NB4 (cell line): ENCODE measurements at regions not wholly inside any gene's neighbourhood (a gene's known extent, or its start where the extent isn't known, plus 50 kb on each side); places are given as distances from the start of the nearest gene placed in this dataset.
"Not testable (repeated sequence)": the region's sequence is repeated elsewhere in the genome, so short reads cannot be mapped to it uniquely, and the experiment has no call there.

Experiments used
- DNase-seq: peaks from one replicate; pipeline ENCODE4 v3.0.0; 2010; ENCODE audit warnings: low read depth
- H3K4me3 ChIP-seq: one replicate; pipeline ENCODE4 v1.5.1; 2011; ENCODE audit warnings: mild to moderate bottlenecking, low read depth, low read length, moderate library complexity
- MYC ChIP-seq: IDR thresholded peaks from 2 replicates; pipeline ENCODE4 v1.6.1; 2011; ENCODE audit warnings: low read depth, low read length
- POLR2A ChIP-seq: IDR thresholded peaks from 2 replicates; pipeline ENCODE4 v1.6.1; 2011; ENCODE audit warnings: mild to moderate bottlenecking; ENCODE audit not compliant: insufficient read length; ENCODE audit errors: extremely low read depth
- TF ChIP-seq, protein P1 (sequence below): IDR thresholded peaks from one replicate; pipeline ENCODE4 v1.5.1; 2012; ENCODE audit warnings: low read depth, low read length
- TF ChIP-seq, protein P2 (sequence below): IDR thresholded peaks from 2 replicates; pipeline ENCODE4 v1.6.1; 2011; ENCODE audit warnings: low read depth, low read length

DNA sequence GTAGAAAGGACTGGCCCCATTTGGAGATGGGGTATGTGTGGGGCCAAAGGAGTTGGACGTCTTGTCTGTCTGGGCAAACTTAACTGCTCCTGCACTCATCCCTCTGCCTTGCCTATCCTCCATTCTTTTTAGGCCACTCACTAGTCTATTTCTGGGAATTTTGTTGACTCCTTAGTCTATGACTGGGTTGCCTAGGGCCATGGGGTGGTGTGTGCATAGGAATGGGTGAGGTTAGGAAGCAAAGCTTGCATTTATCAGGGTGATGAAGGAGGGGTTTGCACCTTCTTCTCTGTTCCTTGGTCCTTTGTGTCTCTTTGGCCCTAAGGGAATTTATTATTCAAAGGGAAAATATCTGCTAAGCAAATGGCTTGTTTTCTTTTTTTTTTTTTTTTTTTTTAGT lies 80.9 kb upstream of the OR9Q1 start:
- TF ChIP-seq MYC (no peak), POLR2A (no peak)
- TF ChIP-seq, protein P1, sequence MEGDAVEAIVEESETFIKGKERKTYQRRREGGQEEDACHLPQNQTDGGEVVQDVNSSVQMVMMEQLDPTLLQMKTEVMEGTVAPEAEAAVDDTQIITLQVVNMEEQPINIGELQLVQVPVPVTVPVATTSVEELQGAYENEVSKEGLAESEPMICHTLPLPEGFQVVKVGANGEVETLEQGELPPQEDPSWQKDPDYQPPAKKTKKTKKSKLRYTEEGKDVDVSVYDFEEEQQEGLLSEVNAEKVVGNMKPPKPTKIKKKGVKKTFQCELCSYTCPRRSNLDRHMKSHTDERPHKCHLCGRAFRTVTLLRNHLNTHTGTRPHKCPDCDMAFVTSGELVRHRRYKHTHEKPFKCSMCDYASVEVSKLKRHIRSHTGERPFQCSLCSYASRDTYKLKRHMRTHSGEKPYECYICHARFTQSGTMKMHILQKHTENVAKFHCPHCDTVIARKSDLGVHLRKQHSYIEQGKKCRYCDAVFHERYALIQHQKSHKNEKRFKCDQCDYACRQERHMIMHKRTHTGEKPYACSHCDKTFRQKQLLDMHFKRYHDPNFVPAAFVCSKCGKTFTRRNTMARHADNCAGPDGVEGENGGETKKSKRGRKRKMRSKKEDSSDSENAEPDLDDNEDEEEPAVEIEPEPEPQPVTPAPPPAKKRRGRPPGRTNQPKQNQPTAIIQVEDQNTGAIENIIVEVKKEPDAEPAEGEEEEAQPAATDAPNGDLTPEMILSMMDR = no peak
- TF ChIP-seq, protein P2, sequence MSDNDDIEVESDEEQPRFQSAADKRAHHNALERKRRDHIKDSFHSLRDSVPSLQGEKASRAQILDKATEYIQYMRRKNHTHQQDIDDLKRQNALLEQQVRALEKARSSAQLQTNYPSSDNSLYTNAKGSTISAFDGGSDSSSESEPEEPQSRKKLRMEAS = no peak
- H3K4me3 ChIP-seq = no peak overlapping the region
- no peak for DNase-seq

DNA sequence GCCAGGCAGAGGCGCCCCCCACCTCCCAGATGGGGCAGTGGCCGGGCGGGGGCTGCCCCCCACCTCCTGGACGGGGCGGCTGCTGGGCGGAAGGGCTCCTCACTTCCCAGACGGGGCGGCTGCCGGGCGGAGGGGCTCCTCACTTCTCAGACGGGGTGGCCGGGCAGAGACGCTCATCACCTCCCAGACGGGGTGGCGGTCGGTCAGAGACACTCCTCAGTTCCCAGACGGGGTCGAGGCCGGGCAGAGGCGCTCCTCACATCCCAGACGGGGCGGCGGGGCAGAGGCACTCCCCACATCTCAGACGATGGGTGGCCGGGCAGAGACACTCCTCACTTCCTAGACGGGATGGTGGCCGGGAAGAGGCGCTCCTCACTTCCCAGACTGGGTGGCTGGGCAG lies 79.9 kb upstream of the OR9Q1 start:
- H3K4me3 ChIP-seq, DNase-seq: not testable (repeated sequence)

DNA sequence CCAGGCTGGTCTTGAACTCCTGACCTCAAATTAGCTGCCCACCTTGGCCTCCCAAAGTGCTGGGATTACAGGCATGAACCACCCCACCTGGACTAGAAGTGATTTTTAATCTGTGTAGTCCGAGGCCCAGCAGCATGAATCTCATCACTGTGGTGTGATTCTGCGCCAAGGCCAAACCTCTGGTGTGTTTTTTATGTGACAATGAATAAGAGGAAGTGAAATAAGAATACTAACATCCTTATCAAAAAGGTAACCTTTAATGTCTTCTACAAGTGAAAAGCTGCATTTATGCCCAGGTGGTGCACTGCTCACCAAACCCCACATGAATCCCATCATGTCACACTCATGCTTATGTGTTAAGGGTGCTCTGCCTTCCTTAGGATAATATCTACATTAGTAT lies 77.1 kb upstream of the OR9Q1 start:
- TF ChIP-seq MYC = no peak
- no peak for TF ChIP-seq POLR2A
- TF ChIP-seq, protein P1 = no peak
- TF ChIP-seq, protein P2 = no peak
- H3K4me3 ChIP-seq = no peak overlapping the region
- DNase-seq = no peak

DNA sequence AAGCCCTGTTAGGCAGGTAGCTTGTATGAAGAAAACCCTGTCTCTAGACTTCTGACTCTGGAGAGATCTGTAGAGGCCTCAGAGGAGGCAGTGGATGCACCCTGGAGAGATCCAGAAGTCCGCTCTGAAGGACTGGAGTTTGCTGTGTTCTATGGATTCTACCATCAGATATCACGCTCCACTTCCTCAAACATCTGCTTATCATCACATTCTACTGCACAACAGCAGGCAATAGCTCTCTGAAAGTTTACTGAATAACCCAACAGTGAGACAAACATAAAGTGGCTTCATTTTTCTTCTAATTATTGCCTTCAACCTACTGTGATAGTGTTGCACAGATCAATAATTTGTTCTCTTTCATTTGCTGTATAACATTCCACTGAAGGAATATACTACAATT lies 59.0 kb upstream of the OR9Q1 start:
- no peak for TF ChIP-seq POLR2A
- H3K4me3 ChIP-seq = no peak overlapping the region
- DNase-seq = no peak

DNA sequence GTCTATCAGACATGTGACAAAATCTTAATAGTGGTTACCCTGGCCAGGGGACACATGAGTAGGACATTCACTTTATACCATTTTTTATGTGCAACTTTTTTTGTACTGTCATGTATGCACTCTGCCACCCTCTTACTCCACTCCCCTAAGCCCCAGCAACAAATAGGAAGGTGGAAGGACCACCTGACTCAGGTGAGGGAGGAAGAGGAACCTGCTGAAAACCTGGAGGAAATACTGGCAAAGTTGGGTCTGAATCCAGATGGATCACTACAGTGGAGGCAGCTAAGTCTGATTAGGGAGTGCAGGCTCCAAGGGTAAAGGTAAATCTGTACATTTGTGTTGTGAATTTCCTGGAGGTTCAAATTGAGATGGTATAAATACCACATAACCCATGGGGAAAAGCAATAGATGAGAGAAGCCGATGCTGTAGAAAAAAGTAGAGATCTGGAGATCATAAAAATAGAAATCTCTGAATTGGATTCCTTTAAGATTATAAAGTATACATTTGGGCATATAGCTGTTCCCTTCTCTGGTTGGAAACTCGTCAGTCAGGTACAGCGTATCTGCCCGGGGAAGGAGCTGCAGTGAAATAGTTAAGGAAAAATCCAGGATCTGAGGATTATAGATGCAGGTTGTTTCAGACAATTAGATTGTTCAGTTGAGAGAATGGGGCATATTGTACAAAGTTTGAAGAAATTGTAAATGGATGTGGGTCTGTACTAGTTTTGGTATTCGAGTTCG lies 52.2 kb upstream of the OR9Q1 start:
- DNase-seq = no peak
- TF ChIP-seq MYC = no peak
- TF ChIP-seq, protein P1 = no peak
- no peak for TF ChIP-seq POLR2A
- TF ChIP-seq, protein P2 = no peak
- no peak overlapping the region for H3K4me3 ChIP-seq

DNA sequence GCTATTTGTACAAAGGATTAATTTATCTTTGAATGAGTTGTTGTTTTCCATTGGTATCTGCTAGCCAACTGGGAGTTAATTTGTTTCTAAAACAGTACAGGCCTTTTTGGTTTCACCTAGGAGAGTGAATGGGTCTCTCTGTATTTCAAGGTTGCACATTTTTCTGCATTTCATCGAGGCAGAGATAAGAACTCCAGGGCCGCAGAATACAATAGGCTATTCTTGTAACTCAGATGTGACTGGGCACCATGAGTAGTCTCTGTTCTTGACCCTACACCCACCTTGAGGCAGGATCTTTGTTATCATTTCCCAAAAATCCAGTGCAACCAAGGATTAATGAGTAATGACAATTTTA lies 51.7 kb upstream of the OR9Q1 start:
- TF ChIP-seq POLR2A (no peak), MYC (no peak)
- TF ChIP-seq, protein P2 = no peak
- TF ChIP-seq, protein P1 = no peak
- no peak for DNase-seq
- H3K4me3 ChIP-seq = no peak overlapping the region
